GM18498 (cell line): ENCODE measurements at regions not wholly inside any gene's neighbourhood (a gene's known extent, or its start where the extent isn't known, plus 50 kb on each side); places are given as distances from the start of the nearest gene placed in this dataset.

Experiments used
- ATAC-seq: cut with Tn5 transposase; IDR thresholded peaks from one replicate; pipeline ENCODE4 v1.9.1; 2021; ENCODE audit warnings: mild to moderate bottlenecking, moderate library complexity; ENCODE audit not compliant: unreplicated experiment

DNA sequence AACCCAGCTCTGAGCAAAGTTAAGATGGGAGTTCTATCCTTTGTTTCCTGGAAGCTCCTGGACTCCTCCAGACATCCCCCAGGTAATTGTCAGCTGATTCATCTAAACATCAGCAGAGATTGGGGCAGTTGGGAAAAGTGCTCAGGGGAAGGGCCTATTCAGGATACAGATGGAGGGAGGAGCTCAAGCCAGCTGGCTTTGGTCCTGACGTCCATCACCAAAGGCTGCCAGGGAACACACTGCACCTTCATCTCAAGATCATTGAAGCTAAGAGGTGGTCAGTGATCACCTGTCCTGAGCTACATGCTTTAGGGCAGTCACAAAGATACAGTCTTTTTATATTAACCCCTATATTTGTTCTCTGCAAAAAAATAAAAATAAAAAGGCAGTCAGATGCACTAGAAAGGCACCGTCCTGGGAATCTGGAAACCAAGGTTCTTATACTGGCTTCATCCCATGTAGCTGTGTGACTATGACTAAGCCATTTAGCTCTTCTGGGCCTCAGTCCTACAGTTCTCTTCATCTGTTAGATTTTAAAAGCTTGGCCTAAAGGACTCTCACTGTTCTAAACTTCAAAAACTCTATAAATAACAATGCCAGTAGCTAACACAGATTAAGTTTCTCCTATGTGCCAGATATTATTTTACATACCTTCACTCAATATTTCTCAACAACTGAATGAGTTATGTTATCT, 446.5 kb downstream of the BCL11A start:
- ATAC-seq: no peak

DNA sequence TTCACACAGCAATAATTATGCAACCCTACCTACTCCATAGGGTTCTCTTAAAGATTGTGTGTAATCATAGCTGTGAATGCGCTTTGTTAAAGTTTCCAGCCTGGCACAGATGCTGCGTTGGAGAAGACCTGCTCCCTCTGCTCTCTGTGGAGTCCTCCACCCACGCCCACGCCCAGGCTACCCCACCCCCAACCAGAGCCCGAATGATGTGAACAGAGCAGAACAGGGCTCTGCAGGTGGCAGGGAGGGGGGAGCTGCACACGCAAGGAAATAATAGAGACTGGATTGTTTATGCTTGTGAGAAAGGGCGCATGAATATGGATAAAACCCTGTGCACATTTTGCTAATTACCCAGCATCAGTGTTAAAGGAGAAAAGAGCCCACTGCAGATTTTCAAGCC, 447.5 kb downstream of the BCL11A start:
- no peak for ATAC-seq

DNA sequence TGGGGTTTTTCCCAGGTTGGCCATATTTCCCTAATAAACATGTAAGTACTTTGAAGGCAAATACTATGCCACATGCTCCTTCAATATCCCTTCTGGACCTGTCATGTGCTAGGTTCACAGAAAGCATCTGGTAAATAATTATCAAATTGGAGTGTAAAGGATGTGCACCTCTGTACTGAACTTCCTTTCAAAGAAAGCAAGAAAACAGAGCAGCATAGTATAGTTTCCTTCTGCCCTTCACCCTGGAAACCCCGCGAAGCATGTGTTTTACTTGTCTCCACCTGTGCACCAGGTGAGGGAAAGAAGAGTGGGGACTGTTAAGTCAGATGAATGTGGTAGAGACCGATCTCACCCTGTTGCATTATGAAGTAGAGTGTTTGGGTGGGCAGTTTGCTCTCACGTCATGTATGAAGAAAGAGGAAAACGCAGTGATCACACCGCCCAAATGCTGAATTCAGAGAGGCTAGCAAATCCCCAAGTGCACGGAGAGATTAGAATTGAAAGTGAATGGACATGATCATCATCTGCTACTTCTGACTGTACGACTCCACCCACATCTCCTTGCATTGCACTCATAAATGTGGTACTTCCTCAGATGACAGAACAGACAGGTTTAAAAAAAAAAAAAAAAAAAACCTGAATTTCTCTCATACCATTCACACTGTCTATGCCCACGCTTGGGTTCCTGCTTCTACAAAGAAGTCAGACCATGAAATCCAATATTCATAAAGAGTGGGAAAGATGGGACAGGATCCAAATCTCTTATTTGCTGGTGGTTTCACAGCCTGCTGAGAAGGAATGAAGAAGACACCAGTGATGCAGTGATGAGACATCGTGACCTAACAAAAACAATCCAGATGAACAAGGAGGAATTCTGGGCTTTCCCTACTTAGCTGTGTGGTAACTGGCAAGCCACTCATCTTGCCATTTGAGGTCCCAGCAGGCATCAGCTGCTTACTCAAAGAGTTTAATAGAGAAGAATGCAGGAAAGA, 448.6 kb downstream of the BCL11A start:
- peak; percentile 65 for ATAC-seq

DNA sequence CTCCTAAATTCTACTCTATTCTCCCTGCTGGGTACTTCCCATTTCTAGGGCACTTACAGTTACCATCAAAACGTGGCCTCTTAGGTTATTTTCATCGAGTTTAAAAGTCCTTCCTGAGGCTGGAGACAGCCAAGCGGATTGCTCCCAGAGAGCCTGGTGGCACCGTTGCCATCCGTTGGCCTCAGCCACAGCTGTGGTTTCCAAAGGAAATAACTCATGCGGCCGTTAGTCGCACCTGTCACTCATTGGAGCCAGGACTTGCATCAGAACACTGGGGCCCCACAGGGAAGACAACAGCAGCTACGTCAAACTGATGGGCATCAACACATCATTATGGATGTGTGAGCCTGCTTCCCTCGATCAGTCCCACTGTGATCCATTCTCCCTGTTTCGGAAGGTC, 453.4 kb downstream of the BCL11A start:
- ATAC-seq: no peak

DNA sequence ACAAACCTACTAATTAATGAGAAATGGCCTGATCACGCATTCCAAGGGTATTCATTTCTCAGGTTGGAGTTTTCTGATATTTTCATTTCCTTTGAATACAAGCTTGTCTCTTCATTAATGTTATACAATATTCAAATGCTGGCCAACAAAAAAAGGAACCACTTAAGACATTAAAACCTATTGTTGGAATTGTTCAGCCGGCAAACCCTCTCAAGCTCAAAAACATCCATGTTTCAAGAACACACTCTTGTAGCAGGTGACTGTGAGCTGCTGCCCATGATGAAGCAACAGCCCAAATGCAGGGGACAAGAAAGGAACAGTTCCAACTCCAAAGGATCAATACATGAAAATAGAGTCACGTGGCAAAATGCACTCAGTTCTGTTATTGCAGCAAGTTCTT, 454.5 kb downstream of the BCL11A start:
- no peak for ATAC-seq

DNA sequence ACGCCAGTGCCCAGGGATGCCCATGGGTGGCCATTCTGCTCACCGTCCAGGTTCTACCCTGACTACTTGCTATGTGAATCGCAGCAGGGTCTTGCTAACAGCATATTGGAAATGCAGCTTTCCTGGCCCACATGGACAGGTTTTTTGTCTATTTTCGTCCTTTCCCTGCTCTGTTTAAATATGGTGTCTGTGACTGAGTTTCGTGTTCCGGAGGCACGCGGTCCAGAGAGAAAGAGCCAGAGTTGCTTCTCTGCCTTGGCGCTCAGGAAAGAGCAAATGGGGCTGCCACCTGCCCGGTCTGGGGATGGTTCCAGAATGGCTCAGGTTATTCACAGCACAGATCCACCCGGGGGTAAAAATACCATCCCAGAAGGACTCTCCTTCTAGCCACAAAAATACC, 456.2 kb downstream of the BCL11A start:
- ATAC-seq: no peak

DNA sequence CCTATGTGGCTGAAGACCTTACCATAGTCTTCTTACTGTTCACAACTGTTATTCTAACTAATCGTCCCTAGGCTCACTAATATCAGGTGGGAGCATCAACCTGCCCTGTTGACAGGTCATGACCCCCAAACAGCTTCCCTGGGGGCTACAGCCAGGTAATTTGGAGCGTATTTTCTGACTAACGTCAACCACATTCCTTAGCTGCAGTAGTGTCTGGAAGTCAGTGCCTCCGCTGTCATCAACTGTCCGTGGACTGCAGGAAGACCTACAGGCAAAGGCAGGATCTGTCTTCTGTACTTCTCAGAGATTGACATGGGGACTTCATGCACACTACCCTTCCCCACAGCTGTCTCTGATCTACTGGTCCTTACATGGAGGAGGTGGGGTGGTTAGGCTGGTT, 456.9 kb downstream of the BCL11A start:
- no peak for ATAC-seq

DNA sequence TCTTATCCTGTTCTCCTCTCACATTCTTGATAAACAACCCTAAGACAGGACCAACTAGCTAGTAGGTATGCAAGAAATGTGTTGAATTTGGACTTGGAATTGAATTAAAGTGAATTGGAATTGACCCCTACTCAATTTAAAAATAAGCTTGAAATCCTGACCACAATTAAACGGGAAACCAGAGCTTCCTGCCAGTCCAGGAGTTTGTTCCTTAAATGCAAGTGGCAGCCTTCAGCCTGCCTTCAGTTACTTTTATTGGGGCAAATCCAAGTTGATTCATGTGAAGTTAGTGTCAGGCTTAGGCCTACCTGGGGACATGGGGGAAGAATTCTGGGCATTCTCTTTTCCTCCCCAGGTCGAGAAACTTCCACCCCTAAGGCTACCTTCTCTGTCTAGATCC, 457.6 kb downstream of the BCL11A start:
- no peak for ATAC-seq

DNA sequence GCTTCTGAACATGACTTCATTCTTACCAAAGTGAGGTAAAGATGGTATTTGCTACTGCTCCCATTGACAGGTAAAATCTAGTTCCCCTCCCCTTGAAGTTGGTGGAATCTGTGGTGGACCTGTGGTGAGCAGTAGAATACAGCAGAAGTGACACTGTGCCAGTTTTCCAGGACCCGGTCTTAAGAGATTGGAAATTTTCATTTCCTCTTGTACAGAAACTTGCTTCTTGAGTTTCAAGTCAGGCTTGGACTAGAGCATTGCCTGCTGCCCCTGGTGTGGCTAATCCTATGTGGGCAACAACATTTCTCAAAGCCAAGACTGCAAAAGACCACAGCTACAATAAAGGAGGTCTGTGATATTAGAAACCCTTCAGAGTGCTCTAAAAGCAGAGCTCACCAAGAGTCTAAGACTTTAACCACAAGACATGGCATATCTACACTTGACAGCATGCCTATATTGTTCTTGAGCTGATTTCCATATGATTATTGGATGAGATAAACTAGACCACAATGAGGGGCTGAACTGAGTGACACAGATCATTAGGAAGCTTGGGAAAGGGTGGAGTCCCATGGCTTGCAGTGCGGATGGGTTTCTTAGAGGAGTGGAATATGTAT, 458.1 kb downstream of the BCL11A start:
- no peak for ATAC-seq

DNA sequence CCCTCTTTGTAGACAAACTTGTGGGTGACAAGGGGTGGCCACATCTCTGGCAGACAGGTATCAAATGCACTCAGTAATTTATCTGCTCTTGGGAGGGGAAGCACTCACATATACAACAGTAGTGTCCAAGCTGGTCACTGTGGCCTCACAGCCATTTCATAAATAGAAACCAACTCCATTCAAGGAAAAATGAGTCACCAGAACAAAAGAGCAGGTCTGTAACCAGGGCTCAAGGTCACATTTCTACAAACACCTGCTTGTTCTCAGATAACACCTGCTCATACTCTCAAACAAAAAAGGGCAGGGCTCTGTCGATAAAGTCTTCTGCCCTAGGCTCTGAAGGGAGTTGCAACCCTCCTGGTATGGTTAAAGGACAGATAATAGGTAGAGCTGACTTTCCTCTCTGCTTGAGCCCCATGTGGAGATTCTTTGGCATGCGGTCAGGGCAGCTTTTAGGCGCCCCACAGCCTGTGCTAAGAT, 459.0 kb downstream of the BCL11A start:
- no peak for ATAC-seq

DNA sequence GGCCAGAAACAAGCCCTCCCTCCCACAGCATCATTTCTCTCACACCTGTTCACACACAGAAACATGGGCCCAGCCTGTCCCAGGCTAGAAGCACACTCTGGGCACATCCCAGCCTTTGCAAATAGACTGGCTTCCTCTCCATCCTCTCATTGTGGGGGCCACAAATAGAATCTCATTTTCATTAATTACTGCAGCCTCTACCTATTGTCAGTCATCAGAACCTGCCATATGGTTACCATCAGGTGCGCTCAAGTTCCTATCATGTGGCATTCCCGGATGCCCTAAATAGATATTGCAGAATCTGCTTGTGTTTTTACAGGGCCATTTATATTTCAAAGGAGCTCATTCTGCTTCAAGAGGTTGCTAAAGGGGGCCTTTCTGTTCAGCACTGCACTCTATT, 460.7 kb downstream of the BCL11A start:
- ATAC-seq: no peak

DNA sequence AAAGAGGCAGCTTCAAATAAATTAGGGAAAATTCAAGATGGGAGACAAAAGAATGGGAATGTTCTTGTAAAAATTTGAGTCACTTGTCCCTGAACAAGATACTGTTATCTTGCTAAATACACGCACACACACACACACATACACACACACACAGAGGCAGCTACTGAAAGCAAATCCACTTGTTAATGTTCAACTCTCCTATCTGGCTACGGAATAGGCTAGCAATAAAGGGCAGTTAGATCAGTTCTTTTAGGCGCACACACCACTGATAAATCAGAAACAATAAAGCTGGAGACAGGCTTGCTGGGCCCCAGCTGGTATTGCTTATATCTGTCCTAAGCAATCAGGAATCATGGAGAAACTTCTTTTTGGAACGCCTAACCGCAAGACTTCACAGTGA, 461.6 kb downstream of the BCL11A start:
- no peak for ATAC-seq

DNA sequence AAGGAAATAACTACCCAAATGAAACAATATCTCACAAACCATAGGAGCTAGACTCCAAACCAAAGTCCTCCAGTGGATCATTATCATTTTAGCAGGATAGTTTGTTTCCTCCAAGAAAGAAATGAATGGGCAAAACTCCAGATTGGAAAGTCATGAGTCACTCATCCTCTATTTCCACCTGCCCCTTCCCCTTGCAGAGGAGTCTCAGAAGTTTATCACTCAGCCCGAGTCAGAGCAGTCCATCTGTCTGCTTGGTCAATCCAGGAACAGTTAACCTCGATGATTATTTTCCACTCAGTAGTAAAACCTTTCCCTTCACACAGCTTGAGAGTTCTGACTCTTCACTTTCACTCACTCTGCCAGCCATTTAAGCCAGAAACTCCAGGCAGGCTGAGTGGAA, 462.2 kb downstream of the BCL11A start:
- ATAC-seq: no peak

DNA sequence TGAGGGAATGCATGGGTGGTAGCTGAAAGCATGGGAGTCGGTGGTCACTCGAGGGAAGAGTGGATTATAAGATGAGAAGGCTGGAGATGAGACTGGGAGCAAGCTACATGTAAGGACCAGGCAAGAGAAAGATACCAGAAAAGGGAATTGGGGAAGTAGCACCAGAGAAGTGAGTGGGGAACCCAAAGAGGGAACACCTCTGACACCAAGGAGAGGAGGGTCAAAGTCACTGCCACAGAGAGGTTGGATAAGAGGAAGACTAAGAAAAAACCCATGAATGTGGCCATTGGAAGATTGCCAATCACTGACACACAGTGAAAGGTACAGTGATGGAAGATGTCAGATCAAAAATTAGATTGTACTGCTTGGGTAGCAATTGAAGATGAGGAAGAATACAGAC, 473.9 kb downstream of the BCL11A start:
- ATAC-seq: no peak

DNA sequence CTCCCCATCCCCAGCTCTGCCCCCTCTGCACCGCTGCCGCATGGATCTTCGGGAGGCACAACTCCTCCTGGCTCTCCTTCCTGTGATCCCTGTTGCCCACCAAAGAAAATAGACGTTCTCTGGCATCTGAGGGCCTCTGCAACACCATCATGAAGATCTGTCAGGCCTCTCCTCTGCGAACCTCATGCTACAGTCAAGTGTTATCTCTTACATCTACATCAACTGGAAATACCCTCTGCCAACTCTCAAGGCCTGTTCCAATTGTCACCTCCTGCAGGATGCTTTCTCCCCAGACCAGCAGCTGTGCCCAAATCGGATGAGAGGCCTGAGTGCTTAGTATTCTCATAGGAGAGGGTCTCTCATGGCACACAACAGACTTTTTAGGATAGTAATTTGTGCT, 478.4 kb downstream of the BCL11A start:
- ATAC-seq: no peak

DNA sequence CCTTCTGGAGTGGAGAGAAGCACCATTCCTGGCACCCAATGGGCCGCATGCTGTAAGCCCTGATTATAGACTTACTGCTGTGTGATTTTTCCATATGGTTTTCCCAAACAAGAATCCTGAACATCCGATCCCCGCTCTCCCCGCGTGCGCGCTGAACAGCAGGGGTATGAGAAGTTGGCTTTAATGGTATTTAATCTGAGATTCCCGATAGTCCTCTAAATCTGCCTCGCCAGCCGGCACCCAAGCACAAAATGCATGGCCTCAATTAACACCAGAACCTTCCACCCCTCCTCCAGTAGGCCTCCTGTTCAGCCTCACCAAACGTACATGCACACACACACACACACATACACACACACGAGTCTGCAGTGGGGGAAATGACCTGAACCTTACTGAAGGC, 480.3 kb downstream of the BCL11A start:
- ATAC-seq: no peak

DNA sequence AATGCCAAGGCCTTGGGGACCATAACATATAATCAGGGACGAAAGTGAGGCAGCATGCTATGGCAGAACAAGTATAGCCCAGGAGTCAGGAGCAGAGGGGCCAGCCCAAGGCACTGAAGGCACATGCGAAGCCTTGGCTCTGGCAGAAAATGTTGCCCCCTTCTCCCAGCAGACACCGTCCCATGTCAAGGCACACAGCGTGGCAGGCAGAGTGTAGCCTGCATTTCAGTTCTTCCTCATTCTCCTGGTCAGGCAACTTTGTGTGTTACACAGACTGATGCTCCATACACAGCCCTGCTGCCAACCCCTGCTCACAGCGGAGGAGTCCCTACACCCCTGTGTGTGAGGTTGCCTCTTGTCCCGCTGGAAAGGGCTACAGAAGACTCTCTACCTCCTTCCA, 480.8 kb downstream of the BCL11A start:
- no peak for ATAC-seq

DNA sequence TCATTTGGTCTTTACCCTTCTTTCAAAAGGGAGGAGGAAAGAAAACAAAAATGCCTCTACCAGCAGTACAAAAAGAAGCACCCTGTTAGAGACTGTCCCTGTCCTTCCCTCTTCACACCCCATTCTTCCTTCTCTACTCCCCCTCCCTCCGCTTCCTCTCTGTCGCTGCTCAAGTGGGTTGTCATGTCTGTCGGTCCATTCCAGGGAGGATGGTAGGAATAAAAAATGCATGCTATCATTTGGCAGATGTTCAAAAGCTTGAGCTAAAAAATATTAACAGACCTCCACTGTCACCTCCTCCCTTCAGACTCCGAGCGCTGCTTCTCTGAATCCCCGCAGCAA, 482.0 kb downstream of the BCL11A start:
- no peak for ATAC-seq

DNA sequence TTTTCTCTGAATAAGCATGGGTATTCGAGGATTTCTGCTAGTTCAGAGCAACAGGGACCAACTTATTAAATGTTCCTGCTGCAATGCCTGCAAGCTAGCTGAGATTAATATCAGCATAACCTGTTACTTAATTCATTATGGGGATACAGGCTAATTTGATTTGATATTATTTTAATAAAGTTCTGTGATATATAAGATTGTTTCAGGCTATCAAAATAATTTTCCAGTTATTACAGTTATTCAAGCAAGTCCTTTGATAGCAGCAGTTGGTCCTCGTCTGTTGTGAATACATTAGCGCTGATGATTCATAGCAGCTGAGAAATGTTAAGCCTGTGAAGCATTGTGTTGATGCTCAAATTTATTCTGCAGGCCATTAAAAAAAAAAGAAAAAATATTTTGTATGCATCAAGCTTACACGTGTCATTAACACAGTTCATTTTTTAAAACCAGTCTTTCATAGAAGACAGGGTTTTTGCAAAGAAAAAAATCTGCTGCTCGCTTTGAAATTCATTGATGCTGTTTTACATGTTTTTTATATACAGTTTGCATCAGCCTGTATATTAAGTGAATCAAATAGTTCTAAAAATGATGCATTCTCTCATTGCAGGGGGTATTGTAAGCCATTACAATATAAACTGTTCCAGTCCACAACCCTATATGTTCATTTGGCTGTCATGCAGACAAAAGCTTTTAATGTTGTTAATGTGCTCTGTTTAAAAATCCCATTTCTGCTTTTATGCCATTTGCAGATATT, 482.5 kb downstream of the BCL11A start:
- no peak for ATAC-seq

DNA sequence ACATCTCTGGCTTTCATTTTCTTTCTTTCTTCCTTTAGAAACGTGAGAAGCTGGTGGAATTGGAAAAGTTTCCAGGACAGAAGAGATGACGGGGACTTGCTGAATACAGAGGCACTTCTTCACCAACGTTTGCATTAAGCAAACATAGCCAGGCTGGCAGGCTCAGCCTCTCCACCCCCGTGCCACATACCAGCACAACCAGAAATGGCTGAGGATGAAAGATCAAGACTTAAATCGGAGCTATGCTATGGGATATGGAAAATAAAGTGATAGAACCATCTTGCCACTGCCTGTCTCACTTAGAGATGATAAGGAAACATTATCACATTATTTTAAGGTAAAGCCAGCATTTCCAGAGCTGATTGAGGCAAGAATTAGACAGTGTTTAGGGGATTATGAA, 483.3 kb downstream of the BCL11A start:
- ATAC-seq: no peak

DNA sequence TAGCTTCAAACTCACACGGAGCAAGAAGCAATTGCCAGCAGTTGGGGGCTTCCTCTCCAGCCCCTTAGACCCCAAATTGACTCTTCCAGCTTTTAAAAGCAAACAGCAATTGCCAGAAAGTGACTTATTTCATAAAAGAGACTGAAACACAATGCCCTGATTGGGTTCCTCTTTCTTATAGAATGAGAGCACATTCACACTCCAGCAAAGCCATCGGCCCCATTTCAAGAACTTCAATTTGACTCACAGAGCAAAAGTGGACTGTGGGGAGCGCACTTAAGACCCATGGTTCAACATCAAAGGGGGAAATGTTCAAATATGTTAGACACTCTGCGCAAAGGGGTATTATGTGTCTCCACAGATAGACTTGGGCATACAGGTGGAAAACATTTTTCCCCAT, 484.7 kb downstream of the BCL11A start:
- no peak for ATAC-seq
